Amniotic epithelial cell (primary cell): ENCODE measurements at regions not wholly inside any gene's neighbourhood (a gene's known extent, or its start where the extent isn't known, plus 50 kb on each side); places are given as distances from the start of the nearest gene placed in this dataset.

Experiments used
- DNase-seq: peaks from one replicate; pipeline ENCODE4 v3.0.0-alpha.2; 2010; ENCODE audit warnings: low read depth

- no peak for DNase-seq
Observed at GRCh38 chr13:82356667-82357410, 1525.4 kb downstream of the SLITRK1 start.

GRCh38 chr13:82344867-82345266 is 1537.4 kb downstream of the SLITRK1 start:
- DNase-seq: no peak

- DNase-seq: no peak
Observed at GRCh38 chr13:82341116-82341515, 1541.2 kb downstream of the SLITRK1 start.

GRCh38 chr13:82330499-82330898 is 1551.8 kb downstream of the SLITRK1 start:
- no peak for DNase-seq

GRCh38 chr13:82323101-82323500 is 1559.2 kb downstream of the SLITRK1 start:
- DNase-seq: no peak

- DNase-seq: no peak
Observed at GRCh38 chr13:82305588-82305987, 1576.7 kb downstream of the SLITRK1 start.

- DNase-seq: no peak
Observed at GRCh38 chr13:82298106-82298505, 1584.2 kb downstream of the SLITRK1 start.

GRCh38 chr13:82294226-82294625 is 1588.0 kb downstream of the SLITRK1 start:
- no peak for DNase-seq

- no peak for DNase-seq
Observed at GRCh38 chr13:82292334-82292733, 1589.9 kb downstream of the SLITRK1 start.

GRCh38 chr13:82291852-82292251 is 1590.4 kb downstream of the SLITRK1 start:
- no peak for DNase-seq

GRCh38 chr13:82275644-82276043 is 1606.6 kb downstream of the SLITRK1 start:
- DNase-seq: no peak

- DNase-seq: no peak
Observed at GRCh38 chr13:82259284-82259683, 1623.0 kb downstream of the SLITRK1 start.

GRCh38 chr13:82257790-82258507 is 1624.3 kb downstream of the SLITRK1 start:
- DNase-seq: no peak

- DNase-seq: no peak
Observed at GRCh38 chr13:82248762-82249161, 1633.5 kb downstream of the SLITRK1 start.

- DNase-seq: no peak
Observed at GRCh38 chr13:82245860-82246259, 1636.4 kb downstream of the SLITRK1 start.

- DNase-seq: no peak
Observed at GRCh38 chr13:82224806-82225205, 1657.5 kb downstream of the SLITRK1 start.

GRCh38 chr13:82221621-82222020 is 1660.7 kb downstream of the SLITRK1 start:
- DNase-seq: no peak

GRCh38 chr13:82220641-82221040 is 1661.6 kb downstream of the SLITRK1 start:
- no peak for DNase-seq

GRCh38 chr13:82216165-82216564 is 1666.1 kb downstream of the SLITRK1 start:
- DNase-seq: no peak

GRCh38 chr13:82214341-82214740 is 1667.9 kb downstream of the SLITRK1 start:
- no peak for DNase-seq

- no peak for DNase-seq
Observed at GRCh38 chr13:82206241-82206640, 1676.0 kb downstream of the SLITRK1 start.

GRCh38 chr13:82202398-82202797 is 1679.9 kb downstream of the SLITRK1 start:
- no peak for DNase-seq

GRCh38 chr13:82196087-82196486 is 1686.2 kb downstream of the SLITRK1 start:
- DNase-seq: no peak

GRCh38 chr13:82187227-82187626 is 1695.0 kb downstream of the SLITRK1 start:
- no peak for DNase-seq
